ENCODE measurements at regions not wholly inside any gene's neighbourhood (a gene's known extent, or its start where the extent isn't known, plus 50 kb on each side); places are given as distances from the start of the nearest gene placed in this dataset.

GRCh38 chr10:6640433-6641040 lies 60.5 kb upstream of the PRKCQ start:
- no peaks in the 10 kb centered on the region for H3K9me3 Mint-ChIP-seq (ENCODE audit: unreplicated experiment)
- POLR2A ChIA-PET: no interaction called here
- no peak for TF ChIP-seq CTCF (IDR thresholded peaks at IDR 0.05; ENCODE audit: insufficient read depth in 1 of 2, low read depth in 1 of 2, low read length in 1 of 2, severe bottlenecking in 1 of 2, unreplicated experiment in 1 of 2)
- no peaks in the 10 kb centered on the region for H3K27me3 ChIP-seq (replicated peaks; ENCODE audit: control insufficient read depth, insufficient read depth, low read length)
- H3K27me3 Mint-ChIP-seq (ENCODE audit: insufficient read depth, unreplicated experiment): peaks cover 33% of the 10 kb centered on the region
- no peaks in the 10 kb centered on the region for H3K4me1 ChIP-seq
- H3K4me3 ChIP-seq (ENCODE audit: low read depth, low read length): no peak overlapping the region
- intact Hi-C loops (cut with micrococcal nuclease; ENCODE audit: unreplicated experiment): no loop called here
- H3K36me3 ChIP-seq (ENCODE audit: control insufficient read depth, insufficient read depth, low read length): no peaks in the 10 kb centered on the region
- no peak overlapping the region for H3K4me3 Mint-ChIP-seq (ENCODE audit: unreplicated experiment)
- no TSS peak for BruUV-seq (replicated peaks)
- H3K9me3 ChIP-seq: no peaks in the 10 kb centered on the region; the same call in 1 of the 2 replicates
- CTCF ChIA-PET: no interaction called here
- no peak overlapping the region for H3K27ac Mint-ChIP-seq (ENCODE audit: unreplicated experiment)
- no peaks in the 10 kb centered on the region for H3K36me3 Mint-ChIP-seq (ENCODE audit: insufficient read depth, unreplicated experiment)
- no peak for DNase-seq
- no peaks in the 10 kb centered on the region for H3K4me1 Mint-ChIP-seq (ENCODE audit: low read depth, unreplicated experiment)

- TF ChIP-seq CTCF (IDR thresholded peaks at IDR 0.05; ENCODE audit: insufficient read depth in 1 of 2, low read depth in 1 of 2, low read length in 1 of 2, severe bottlenecking in 1 of 2, unreplicated experiment in 1 of 2): no peak
- Histone ChIP-seq H3K36me3 (ENCODE audit: control insufficient read depth, insufficient read depth, low read length) (no peaks in the 10 kb centered on the region), H3K4me3 (ENCODE audit: low read depth, low read length) (no peak overlapping the region), H3K9me3 (no peaks in the 10 kb centered on the region; the same call in 1 of the 2 replicates), H3K27me3 (replicated peaks; ENCODE audit: control insufficient read depth, insufficient read depth, low read length) (no peaks in the 10 kb centered on the region), H3K4me1 (no peaks in the 10 kb centered on the region)
- intact Hi-C loops (cut with micrococcal nuclease; ENCODE audit: unreplicated experiment): no loop called here
- no peak overlapping the region for H3K4me3 Mint-ChIP-seq (ENCODE audit: unreplicated experiment)
- ChIA-PET CTCF (interaction anchor here (0.7 kb wide), 1 partner anchor 414 kb away, joined by 9 read pairs; no protein-coding TSS in a partner anchor), POLR2A (no interaction called here)
- no peak overlapping the region for H3K27ac Mint-ChIP-seq (ENCODE audit: unreplicated experiment)
- no peak for DNase-seq
- no TSS peak for BruUV-seq (replicated peaks)
- H3K9me3 Mint-ChIP-seq (ENCODE audit: unreplicated experiment): no peaks in the 10 kb centered on the region
- no peaks in the 10 kb centered on the region for H3K4me1 Mint-ChIP-seq (ENCODE audit: low read depth, unreplicated experiment)
- peaks cover 49% of the 10 kb centered on the region for H3K27me3 Mint-ChIP-seq (ENCODE audit: insufficient read depth, unreplicated experiment)
- H3K36me3 Mint-ChIP-seq (ENCODE audit: insufficient read depth, unreplicated experiment): no peaks in the 10 kb centered on the region
These were observed 57.0 kb upstream of the PRKCQ start for GRCh38 chr10:6637053-6637452.

- Mint-ChIP-seq H3K27ac (ENCODE audit: unreplicated experiment) (no peak overlapping the region), H3K4me1 (ENCODE audit: low read depth, unreplicated experiment) (no peaks in the 10 kb centered on the region), H3K27me3 (ENCODE audit: insufficient read depth, unreplicated experiment) (peaks cover 54% of the 10 kb centered on the region), H3K9me3 (ENCODE audit: unreplicated experiment) (no peaks in the 10 kb centered on the region), H3K4me3 (ENCODE audit: unreplicated experiment) (no peak overlapping the region), H3K36me3 (ENCODE audit: insufficient read depth, unreplicated experiment) (no peaks in the 10 kb centered on the region)
- H3K4me1 ChIP-seq: no peaks in the 10 kb centered on the region
- CTCF ChIA-PET: no interaction called here
- POLR2A ChIA-PET: no interaction called here
- TF ChIP-seq CTCF (IDR thresholded peaks at IDR 0.05; ENCODE audit: insufficient read depth in 1 of 2, low read depth in 1 of 2, low read length in 1 of 2, severe bottlenecking in 1 of 2, unreplicated experiment in 1 of 2): no peak
- H3K27me3 ChIP-seq (replicated peaks; ENCODE audit: control insufficient read depth, insufficient read depth, low read length): no peaks in the 10 kb centered on the region
- no peak for DNase-seq
- no TSS peak for BruUV-seq (replicated peaks)
- no peak overlapping the region for H3K4me3 ChIP-seq (ENCODE audit: low read depth, low read length)
- intact Hi-C loops (cut with micrococcal nuclease; ENCODE audit: unreplicated experiment): no loop called here
- H3K9me3 ChIP-seq: no peaks in the 10 kb centered on the region
- H3K36me3 ChIP-seq (ENCODE audit: control insufficient read depth, insufficient read depth, low read length): no peaks in the 10 kb centered on the region
These were observed 55.7 kb upstream of the PRKCQ start for GRCh38 chr10:6635784-6636183.
